HCT116 (cell line): ENCODE measurements at regions not wholly inside any gene's neighbourhood (a gene's known extent, or its start where the extent isn't known, plus 50 kb on each side); places are given as distances from the start of the nearest gene placed in this dataset.

Experiments
- ATAC-seq: fragments of 200-7000 bp; cut with Tn5 transposase; 2 replicates; pipeline ENCODE4 v1.9.1; 2020; ENCODE audit warnings: mild to moderate bottlenecking, moderate library complexity
- BruUV-seq: library from RNA; stranded (reverse); fragments of 400-500 nt; replicated peaks from 2 replicates; lab custom pipeline; 2021; lab: Mats Ljungman, UMichigan
- CTCF ChIA-PET: fragments of 300-600 bp; sonication (Branson Sonifier 250); formaldehyde crosslinking; loops from one replicate; lab custom pipeline; 2021; ENCODE audit warnings: antibody characterized with exemption; lab: Charles Lee
- POLR2A ChIA-PET: fragments of 300-600, 350-600 bp; sonication (Branson Sonifier 250); formaldehyde crosslinking; loops from one replicate; lab custom pipeline; 2021; ENCODE audit warnings: antibody characterized with exemption; lab: Charles Lee
- RAD21 ChIA-PET, 2 experiments: fragments of 300-600 bp; sonication (Branson Sonifier 250); formaldehyde crosslinking; loops; one replicate each; lab custom pipeline; 2023; ENCODE audit warnings: low total read pairs in 2 of 2; ENCODE audit not compliant: uncharacterized antibody in 2 of 2, unreplicated experiment in 2 of 2, low non-redundant PET in 1 of 2; lab: Charles Lee
- DNase-seq: peaks from one replicate; pipeline ENCODE4 v3.0.0-alpha.2; 2010; ENCODE audit warnings: low read depth, low spot score
- H2AFZ ChIP-seq: fragments of 200-600 bp; shearing (Covaris generic), sonication (generic); 2 replicates; pipeline ENCODE4 v1.6.1; 2017; ENCODE audit warnings: low read depth, mixed run types, mixed read lengths, antibody characterized with exemption, low read length; ENCODE audit not compliant: poor library complexity, severe bottlenecking
- H3K27ac ChIP-seq: 2 replicates; pipeline ENCODE4 v1.5.1; 2012; ENCODE audit warnings: low read depth, low read length
- H3K27me3 ChIP-seq: fragments of 200-600 bp; sonication (generic); 2 replicates; pipeline ENCODE4 v1.6.1; 2016; ENCODE audit warnings: mixed run types, low read length, mixed read lengths; ENCODE audit not compliant: insufficient read depth
- H3K36me3 ChIP-seq, 2 experiments: fragments of 200-500 bp in 1 of 2; fragments of 200-600 bp in 1 of 2; sonication (Bioruptor generic) in 1 of 2; sonication (generic) in 1 of 2; 2 replicates each; pipeline versions ENCODE4 v1.5.1 to v1.6.1; 2014 to 2016; ENCODE audit warnings: low read length in 2 of 2, inconsistent platforms in 1 of 2, mixed read lengths in 1 of 2, mixed run types in 1 of 2; ENCODE audit not compliant: insufficient read depth in 2 of 2, control insufficient read depth in 1 of 2
- H3K4me1 ChIP-seq, 2 experiments: fragments of 200-600 bp in 1 of 2; sonication (generic) in 1 of 2; 2 replicates each; pipeline versions ENCODE4 v1.5.1 to v1.6.1; 2012 to 2017; ENCODE audit warnings: low read length in 2 of 2, inconsistent platforms in 1 of 2, mild to moderate bottlenecking in 1 of 2, mixed read lengths in 1 of 2, mixed run types in 1 of 2, moderate library complexity in 1 of 2; ENCODE audit not compliant: insufficient read depth in 2 of 2, control insufficient read depth in 1 of 2
- H3K4me2 ChIP-seq: fragments of 200-600 bp; sonication (generic); 2 replicates; pipeline ENCODE4 v1.6.1; 2017; ENCODE audit warnings: mixed run types, low read length, mixed read lengths
- H3K4me3 ChIP-seq, 2 experiments: fragments of 200-600 bp in 1 of 2; sonication (generic) in 1 of 2; replicated peaks in 1 of 2; 2 replicates each; pipeline ENCODE4 v1.5.1; 2011 to 2016; ENCODE audit warnings: low read length in 2 of 2, control low read depth in 1 of 2, low read depth in 1 of 2, mild to moderate bottlenecking in 1 of 2, mixed read lengths in 1 of 2, mixed run types in 1 of 2
- H3K79me2 ChIP-seq: fragments of 200-600 bp; sonication (generic); 2 replicates; pipeline ENCODE4 v1.6.1; 2017; ENCODE audit warnings: mild to moderate bottlenecking, mixed run types, low read length, moderate library complexity, mixed read lengths; ENCODE audit not compliant: insufficient read depth
- H3K9ac ChIP-seq: fragments of 200-600 bp; sonication (generic); 2 replicates; pipeline ENCODE4 v1.6.1; 2016; ENCODE audit warnings: low read length, mixed read lengths
- H3K9me2 ChIP-seq: fragments of 200-600 bp; sonication (generic), shearing (Covaris generic); 2 replicates; pipeline ENCODE4 v1.6.1; 2017; ENCODE audit warnings: mixed run types, mild to moderate bottlenecking, moderate library complexity; ENCODE audit not compliant: insufficient read depth
- H3K9me3 ChIP-seq, 2 experiments: fragments of 200-500 bp in 1 of 2; fragments of 200-600 bp in 1 of 2; sonication (Bioruptor generic) in 1 of 2; sonication (generic) in 1 of 2; 2 replicates each; pipeline ENCODE4 v1.6.1; 2014 to 2017; ENCODE audit warnings: low read length in 2 of 2, mixed read lengths in 2 of 2, inconsistent platforms in 1 of 2, low read depth in 1 of 2, mild to moderate bottlenecking in 1 of 2, mixed run types in 1 of 2, moderate library complexity in 1 of 2; ENCODE audit not compliant: control insufficient read depth in 1 of 2, insufficient read depth in 1 of 2
- H4K20me1 ChIP-seq: fragments of 200-600 bp; sonication (generic), shearing (Covaris generic); 2 replicates; pipeline ENCODE4 v1.6.1; 2017; ENCODE audit warnings: mixed run types, mild to moderate bottlenecking, moderate library complexity; ENCODE audit not compliant: insufficient read depth
- CBX3 ChIP-seq: IDR thresholded peaks from 2 replicates; pipeline ENCODE4 v1.6.1; 2012; ENCODE audit warnings: low read depth
- CEBPB ChIP-seq: IDR thresholded peaks from 2 replicates; pipeline ENCODE4 v1.6.1; 2012; ENCODE audit warnings: low read depth
- EZH2 ChIP-seq: fragments of 200-600 bp; sonication (generic); IDR thresholded peaks from 2 replicates; pipeline ENCODE4 v1.6.1; 2017; ENCODE audit warnings: antibody characterized with exemption, mixed run types
- EZH2phosphoT487 ChIP-seq: fragments of 200-600 bp; IDR thresholded peaks from 2 replicates; pipeline ENCODE4 v1.6.1; 2018; ENCODE audit warnings: antibody characterized with exemption, borderline replicate concordance
- JUND ChIP-seq: IDR thresholded peaks from 2 replicates; pipeline ENCODE4 v1.6.1; 2012
- POLR2AphosphoS5 ChIP-seq: IDR thresholded peaks from 2 replicates; pipeline ENCODE4 v1.6.1; 2011; ENCODE audit warnings: mild to moderate bottlenecking, low read depth, low read length, moderate library complexity
- SP1 ChIP-seq: IDR thresholded peaks from 2 replicates; pipeline ENCODE4 v1.6.1; 2012; ENCODE audit warnings: low read depth
- SRF ChIP-seq: IDR thresholded peaks from 2 replicates; pipeline ENCODE4 v1.6.1; 2012; ENCODE audit warnings: low read depth
- YY1 ChIP-seq: IDR thresholded peaks from 2 replicates; pipeline ENCODE4 v1.6.1; 2011; ENCODE audit warnings: low read length, low read depth, moderate library complexity, mild to moderate bottlenecking; ENCODE audit not compliant: insufficient replicate concordance; ENCODE audit errors: extremely low read depth
- ZNF274 ChIP-seq: fragments of 200-500 bp; sonication (Bioruptor generic); IDR thresholded peaks from 2 replicates; pipeline ENCODE4 v1.6.1; 2014; ENCODE audit warnings: mild to moderate bottlenecking, low read depth, low read length, inconsistent platforms
- intact Hi-C: fragments of 100-400 bp; cut with micrococcal nuclease; formaldehyde crosslinking; loops from 2 replicates; pipeline ENCODE4 v1.10.0; 2022
- TF ChIP-seq, protein P1 (sequence below): IDR thresholded peaks from 2 replicates; pipeline ENCODE4 v1.6.1; 2011; ENCODE audit warnings: mild to moderate bottlenecking, low read length, moderate library complexity; ENCODE audit not compliant: insufficient replicate concordance; ENCODE audit errors: extremely low read depth

DNA sequence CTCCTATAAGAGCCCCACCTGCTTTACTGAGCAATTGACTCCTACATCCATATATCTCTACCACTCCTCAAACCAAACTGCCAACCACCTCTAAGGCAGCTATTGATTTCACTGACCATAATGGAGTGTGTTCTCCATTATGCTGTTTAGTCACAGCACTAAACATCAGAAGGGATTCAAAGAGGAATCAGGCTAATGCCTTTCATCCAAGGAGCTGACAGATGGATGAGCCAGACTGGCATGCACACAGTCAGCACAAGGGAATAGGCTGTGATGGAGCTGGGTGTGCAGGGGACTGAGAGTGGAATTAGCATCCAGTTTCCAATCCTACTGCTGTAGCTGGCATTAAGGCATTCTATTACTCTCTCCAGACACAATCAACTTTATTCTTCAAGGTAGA, 88.7 kb upstream of the CCL2 start:
- TF ChIP-seq POLR2AphosphoS5 (no peak), SP1 (no peak), YY1 (no peak), CBX3 (no peak), JUND (no peak), CEBPB (no peak), EZH2 (no peak), ZNF274 (no peak)
- TF ChIP-seq, protein P1, sequence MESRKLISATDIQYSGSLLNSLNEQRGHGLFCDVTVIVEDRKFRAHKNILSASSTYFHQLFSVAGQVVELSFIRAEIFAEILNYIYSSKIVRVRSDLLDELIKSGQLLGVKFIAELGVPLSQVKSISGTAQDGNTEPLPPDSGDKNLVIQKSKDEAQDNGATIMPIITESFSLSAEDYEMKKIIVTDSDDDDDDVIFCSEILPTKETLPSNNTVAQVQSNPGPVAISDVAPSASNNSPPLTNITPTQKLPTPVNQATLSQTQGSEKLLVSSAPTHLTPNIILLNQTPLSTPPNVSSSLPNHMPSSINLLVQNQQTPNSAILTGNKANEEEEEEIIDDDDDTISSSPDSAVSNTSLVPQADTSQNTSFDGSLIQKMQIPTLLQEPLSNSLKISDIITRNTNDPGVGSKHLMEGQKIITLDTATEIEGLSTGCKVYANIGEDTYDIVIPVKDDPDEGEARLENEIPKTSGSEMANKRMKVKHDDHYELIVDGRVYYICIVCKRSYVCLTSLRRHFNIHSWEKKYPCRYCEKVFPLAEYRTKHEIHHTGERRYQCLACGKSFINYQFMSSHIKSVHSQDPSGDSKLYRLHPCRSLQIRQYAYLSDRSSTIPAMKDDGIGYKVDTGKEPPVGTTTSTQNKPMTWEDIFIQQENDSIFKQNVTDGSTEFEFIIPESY = no peak
- Histone ChIP-seq H4K20me1 (no peaks in the 10 kb centered on the region), H3K9ac (no peak overlapping the region), H3K9me3 (no peaks in the 10 kb centered on the region), H3K27ac (no peak overlapping the region), H3K36me3 (no peaks in the 10 kb centered on the region), H3K9me2 (no peaks in the 10 kb centered on the region), H2AFZ (no peak overlapping the region), H3K4me2 (no peak overlapping the region), H3K4me3 (no peak overlapping the region), H3K4me1 (no peaks in the 10 kb centered on the region), H3K79me2 (no peaks in the 10 kb centered on the region), H3K27me3 (no peaks in the 10 kb centered on the region)
- BruUV-seq = no TSS peak
- intact Hi-C loops = no loop called here
- ATAC-seq (no peak), DNase-seq (no peak)
- CTCF ChIA-PET = no interaction called here
- RAD21 ChIA-PET = no interaction called here
- POLR2A ChIA-PET = no interaction called here

DNA sequence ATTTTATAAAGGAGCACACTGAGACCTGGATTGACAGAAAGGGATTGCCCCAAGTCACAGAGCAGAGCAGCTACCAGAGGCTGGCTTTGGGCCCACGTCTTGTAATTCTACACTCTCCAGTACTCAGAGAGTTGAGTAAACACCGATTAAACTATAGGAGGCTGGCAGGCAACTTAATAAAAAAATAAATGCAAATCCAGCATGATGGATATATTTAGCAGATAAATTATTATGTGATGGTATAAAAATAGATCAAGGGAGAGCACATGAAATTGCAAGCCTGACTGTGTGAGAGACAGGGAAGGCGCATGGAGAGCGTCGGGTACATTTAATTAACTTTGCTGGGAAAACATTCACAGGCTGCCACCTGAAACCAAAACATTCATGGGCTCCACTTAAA, 87.7 kb upstream of the CCL2 start:
- no peak overlapping the region for H3K4me3 ChIP-seq
- intact Hi-C loops = no loop called here
- DNase-seq = no peak
- H3K4me2 ChIP-seq = no peak overlapping the region
- TF ChIP-seq SRF (no peak), JUND (no peak), EZH2phosphoT487 (no peak), EZH2 (no peak)
- TF ChIP-seq, all 23 proteins: peak for 0
- H3K4me1 ChIP-seq = no peaks in the 10 kb centered on the region
- BruUV-seq = no TSS peak
- no peaks in the 10 kb centered on the region for H3K27me3 ChIP-seq
- no peak for ATAC-seq
- CTCF ChIA-PET = interaction anchor here (1.3 kb wide), 1 partner anchor 194 kb away, joined by 5 read pairs; no protein-coding TSS in a partner anchor
- H2AFZ ChIP-seq = no peak overlapping the region
- H3K9me2 ChIP-seq = no peaks in the 10 kb centered on the region
- no peak overlapping the region for H3K27ac ChIP-seq
- H3K36me3 ChIP-seq = no peaks in the 10 kb centered on the region
- H3K79me2 ChIP-seq = no peaks in the 10 kb centered on the region
- POLR2A ChIA-PET = no interaction called here
- RAD21 ChIA-PET = no interaction called here
- H3K9me3 ChIP-seq = no peaks in the 10 kb centered on the region
- no peaks in the 10 kb centered on the region for H4K20me1 ChIP-seq
- H3K9ac ChIP-seq = no peak overlapping the region
